HG03460 (cell line): ENCODE measurements at regions not wholly inside any gene's neighbourhood (a gene's known extent, or its start where the extent isn't known, plus 50 kb on each side); places are given as distances from the start of the nearest gene placed in this dataset.

Experiments used
- ATAC-seq: cut with Tn5 transposase; IDR thresholded peaks from one replicate; pipeline ENCODE4 v1.9.1; 2021; ENCODE audit not compliant: unreplicated experiment

DNA sequence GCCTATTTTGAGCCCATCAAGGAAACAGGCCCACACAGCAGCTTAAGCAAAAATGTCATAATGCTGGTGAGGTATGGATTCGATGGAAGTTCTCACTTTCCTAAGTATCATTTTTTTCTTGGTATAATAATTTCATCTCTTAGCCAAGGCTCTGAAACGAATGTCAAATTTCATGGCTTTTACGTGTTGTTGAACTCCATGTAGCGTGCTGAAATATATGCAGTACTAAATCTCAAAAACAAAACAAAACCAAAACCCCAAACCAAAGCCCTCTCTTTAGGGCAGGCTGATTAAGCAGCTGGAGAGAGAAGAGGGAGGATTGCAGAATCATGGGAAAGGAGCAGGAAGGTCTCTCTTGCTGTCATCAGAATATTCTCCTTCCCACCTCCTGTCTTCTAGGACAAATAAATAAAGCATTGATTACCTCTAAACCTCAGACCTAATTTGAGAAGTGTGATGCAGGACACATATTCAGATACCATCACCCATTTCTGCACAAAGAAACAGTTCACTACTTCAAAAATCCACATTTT lies 58.3 kb downstream of the TMEM174 start:
- ATAC-seq: no peak

- ATAC-seq: no peak
These were observed 57.6 kb downstream of the TMEM174 start for GRCh38 chr5:73230264-73231245.

DNA sequence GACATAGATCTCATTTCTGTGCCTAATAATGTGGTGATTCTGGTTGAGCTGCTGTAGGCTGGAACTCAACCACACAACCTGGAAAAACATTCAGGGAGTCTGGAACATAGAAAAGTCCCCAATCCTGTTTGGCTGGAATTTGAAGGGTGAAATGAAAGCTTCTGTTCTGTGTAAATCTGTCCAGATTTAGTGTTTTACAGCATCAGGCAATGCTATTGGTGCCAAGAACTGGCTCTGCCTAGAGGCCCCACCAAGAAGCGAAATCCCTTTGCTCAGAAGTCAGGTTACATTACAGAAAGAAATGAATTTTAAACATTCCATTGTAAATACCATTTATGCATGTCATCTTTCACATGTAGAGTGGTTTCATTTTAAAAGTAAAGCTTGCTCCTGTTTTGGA lies 56.3 kb downstream of the TMEM174 start:
- ATAC-seq: no peak

- no peak for ATAC-seq
These were observed 55.1 kb downstream of the TMEM174 start for GRCh38 chr5:73228052-73228451.
